H54 (cell line): ENCODE measurements at regions not wholly inside any gene's neighbourhood (a gene's known extent, or its start where the extent isn't known, plus 50 kb on each side); places are given as distances from the start of the nearest gene placed in this dataset.
"Not testable (repeated sequence)": the region's sequence is repeated elsewhere in the genome, so short reads cannot be mapped to it uniquely, and the experiment has no call there.

Experiments used
- DNase-seq: peaks from one replicate; pipeline ENCODE4 v3.0.0; 2011; ENCODE audit warnings: low spot score, mixed read lengths; ENCODE audit not compliant: insufficient read length
- FAIRE-seq: peaks from 3 replicates; lab custom pipeline; 2011; peaks lifted over from hg19 to GRCh38; lab: Jason Lieb, UNC
- POLR2A ChIP-seq: IDR thresholded peaks from 2 replicates; pipeline ENCODE4 v1.6.1; 2011; ENCODE audit warnings: low read depth, mild to moderate bottlenecking, low read length

- no peak for TF ChIP-seq POLR2A
- FAIRE-seq (no peak), DNase-seq (no peak)
Observed at GRCh38 chr17:36837195-36837938, 99.9 kb upstream of the LHX1 start.

GRCh38 chr17:36837939-36838272 lies 99.4 kb upstream of the LHX1 start:
- TF ChIP-seq POLR2A, result no peak
- DNase-seq (no peak), FAIRE-seq (no peak)

- no peak for DNase-seq
- no peak for TF ChIP-seq POLR2A
- no peak for FAIRE-seq
Observed at GRCh38 chr17:36839256-36839655, 98.0 kb upstream of the LHX1 start.

DNA sequence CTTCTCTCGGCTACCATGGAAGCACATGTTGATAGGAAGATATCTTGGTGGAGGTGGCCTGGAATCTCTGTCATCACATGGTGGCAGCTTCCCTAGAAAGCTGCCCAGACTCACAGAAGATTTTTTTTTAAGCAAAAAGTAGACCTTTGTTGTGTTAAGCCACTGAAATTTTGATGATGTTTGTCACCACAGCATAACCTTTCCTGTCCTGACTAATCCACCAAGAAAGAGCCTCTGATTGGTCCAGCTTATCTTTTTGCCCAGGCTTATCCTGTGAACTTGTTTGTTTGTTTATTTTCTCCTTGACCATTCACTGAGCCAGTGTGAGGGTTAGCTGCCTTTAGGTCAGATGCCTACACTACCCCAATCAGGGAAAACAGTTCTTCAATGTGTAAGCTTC lies 96.5 kb upstream of the LHX1 start:
- TF ChIP-seq POLR2A, result no peak
- DNase-seq, result no peak
- no peak for FAIRE-seq

GRCh38 chr17:36842231-36842819 lies 95.0 kb upstream of the LHX1 start:
- no peak for DNase-seq
- TF ChIP-seq POLR2A, result no peak
- no peak for FAIRE-seq

- no peak for TF ChIP-seq POLR2A
- no peak for FAIRE-seq
- no peak for DNase-seq
Observed at GRCh38 chr17:36842963-36843558, 94.2 kb upstream of the LHX1 start.

GRCh38 chr17:36844013-36844412 lies 93.3 kb upstream of the LHX1 start:
- FAIRE-seq, result no peak
- no peak for TF ChIP-seq POLR2A
- no peak for DNase-seq

- no peak for FAIRE-seq
- no peak for TF ChIP-seq POLR2A
- DNase-seq, result no peak
Observed at GRCh38 chr17:36844601-36845000, 92.7 kb upstream of the LHX1 start.

DNA sequence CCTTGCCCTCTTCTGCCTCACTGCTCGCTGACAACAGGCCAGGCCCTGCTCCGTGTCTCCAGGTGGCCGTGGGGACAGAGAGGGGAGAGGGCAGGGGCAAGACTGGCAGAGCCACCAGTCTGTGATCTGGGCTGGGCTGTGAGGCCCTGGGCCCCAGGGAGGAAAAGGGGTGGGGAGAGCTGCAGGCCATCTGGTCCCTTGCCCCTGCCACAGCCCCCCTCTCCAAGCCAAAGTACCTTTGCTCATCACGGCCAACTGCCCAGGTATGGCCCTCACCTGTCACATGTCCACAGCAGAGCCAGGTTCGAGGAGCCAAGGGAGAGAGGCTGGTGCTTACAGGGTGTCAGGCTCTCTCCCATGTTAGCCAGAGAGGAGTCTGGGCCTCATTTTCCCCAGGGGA lies 91.4 kb upstream of the LHX1 start:
- TF ChIP-seq POLR2A, result no peak
- DNase-seq (no peak), FAIRE-seq (no peak)

DNA sequence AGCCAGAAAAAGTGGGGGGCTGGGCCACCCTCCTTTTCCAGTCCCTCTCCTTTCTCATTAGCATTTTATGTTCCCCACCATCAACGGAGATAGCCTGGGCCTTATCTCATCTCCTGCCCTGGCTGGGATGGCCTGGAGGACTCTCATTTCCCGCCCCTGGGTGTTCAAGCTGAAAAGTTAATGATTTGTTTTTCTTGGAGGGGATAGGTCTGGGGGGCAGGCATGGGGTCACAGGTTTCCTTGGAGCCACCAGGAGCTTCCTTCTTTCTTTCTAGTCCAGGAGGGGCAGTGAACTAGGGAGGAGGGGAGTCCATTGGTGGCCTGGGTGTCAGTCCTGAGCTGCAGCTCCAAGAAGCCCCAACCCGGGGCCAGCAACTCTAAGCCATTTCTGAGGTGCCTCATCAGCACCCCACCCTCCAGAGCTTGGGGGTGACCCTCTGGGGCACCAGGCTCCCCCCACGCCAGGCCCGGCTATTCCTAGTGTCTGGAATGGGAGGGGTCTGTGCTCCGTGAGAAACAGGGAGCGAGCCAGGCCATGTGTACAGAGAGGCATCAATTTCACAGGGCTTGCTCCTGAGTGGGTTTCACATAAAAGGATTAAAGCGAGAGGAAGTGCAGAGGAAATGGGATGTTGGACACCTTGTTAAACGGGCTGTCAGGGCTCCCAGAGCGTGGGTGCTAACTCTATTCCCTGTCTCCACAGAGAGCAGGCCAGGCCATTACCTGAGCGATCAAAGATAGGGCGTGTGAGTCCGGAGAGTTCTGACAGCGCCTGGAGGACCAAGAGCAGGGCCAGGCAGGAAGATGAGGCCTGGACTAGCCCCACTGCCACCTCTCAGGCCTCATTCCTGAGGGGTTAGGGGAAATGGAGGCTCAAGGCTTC lies 90.6 kb upstream of the LHX1 start:
- FAIRE-seq (no peak), DNase-seq (no peak)
- TF ChIP-seq POLR2A, result no peak

DNA sequence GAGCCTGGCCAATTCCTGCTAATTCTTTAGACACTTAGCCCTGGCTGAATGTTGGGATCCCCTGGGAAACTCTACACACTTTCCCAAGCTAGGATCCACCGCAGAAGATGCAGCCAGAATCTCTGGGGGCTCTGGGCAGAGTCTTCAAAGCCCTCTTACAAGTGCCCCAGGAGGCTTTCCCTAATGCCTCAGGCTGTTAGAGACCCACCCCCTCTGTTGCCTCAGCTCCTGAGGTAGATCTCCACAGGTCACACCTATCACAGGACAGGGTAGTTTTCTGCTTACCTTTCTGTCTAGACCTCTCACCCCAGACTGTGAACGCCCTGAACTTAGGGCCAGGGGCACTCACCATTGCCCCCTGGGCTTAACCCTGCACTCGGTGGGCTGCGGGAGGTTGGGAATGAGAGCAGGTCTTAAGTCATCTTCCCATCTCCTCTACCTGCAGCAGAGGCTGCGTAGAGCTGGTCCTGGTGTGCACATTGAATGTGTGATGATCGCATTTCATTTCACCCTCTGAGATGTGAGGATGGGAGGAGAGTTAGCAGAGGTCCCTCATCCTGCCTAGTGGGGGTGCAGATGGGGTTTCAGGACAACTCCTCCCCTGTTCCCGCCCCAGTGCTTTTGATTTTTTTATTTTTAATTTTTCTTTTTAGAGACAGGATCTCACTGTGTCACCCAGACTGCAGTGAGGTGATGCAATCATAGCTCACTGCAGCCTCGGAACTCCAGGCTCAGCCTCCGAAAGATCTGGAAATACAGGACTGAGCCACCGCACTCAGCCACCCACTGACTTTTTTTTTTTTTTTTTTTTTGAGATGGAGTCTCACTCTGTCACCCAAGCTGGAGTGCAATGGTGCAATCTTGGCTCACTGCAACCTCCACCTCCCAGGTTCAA lies 89.0 kb upstream of the LHX1 start:
- no peak for DNase-seq
- no peak for FAIRE-seq
- no peak for TF ChIP-seq POLR2A

DNA sequence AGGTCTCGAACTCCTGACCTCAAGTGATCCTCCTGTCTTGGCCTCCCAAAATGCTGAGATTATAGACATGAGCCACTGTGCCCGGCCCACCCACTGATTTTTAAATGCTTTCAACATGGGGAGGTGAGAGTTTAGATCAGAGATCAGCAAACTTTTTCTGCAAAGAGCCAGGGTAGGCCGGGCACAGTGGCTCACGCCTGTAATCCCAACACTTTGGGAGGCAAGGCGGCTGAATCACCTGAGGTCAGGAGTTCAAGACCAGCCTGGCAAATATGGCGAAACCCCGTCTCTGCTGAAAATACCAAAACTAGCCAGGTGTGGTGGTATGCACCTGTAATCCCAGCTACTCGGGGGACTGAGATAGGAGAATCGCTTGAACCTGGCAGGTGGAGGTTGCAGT lies 88.3 kb upstream of the LHX1 start:
- not testable (repeated sequence) for DNase-seq, FAIRE-seq

- FAIRE-seq (no peak), DNase-seq (peak; percentile 40)
- TF ChIP-seq POLR2A, result no peak
Observed at GRCh38 chr17:36849871-36850348, 87.4 kb upstream of the LHX1 start.

DNA sequence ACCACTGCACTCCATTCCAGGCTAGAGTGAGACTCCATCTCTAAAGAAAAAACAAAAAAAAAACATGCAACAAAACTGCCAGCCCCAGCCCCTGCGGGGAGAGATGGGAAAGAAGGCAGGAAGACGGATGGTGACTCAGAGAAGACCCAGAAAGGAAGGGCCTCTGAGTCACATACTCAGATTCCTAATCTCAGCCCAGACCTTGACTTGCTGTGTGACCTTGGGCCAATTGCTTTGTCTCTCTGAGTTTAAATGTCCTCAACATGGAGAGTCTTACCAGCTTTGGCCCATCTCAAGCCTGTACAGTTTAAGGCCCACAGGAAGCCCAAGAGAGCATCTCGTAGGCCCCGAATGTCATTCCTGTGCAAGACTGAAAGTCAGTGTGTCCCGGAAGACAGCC lies 86.5 kb upstream of the LHX1 start:
- no peak for TF ChIP-seq POLR2A
- no peak for FAIRE-seq
- peak; percentile 81 for DNase-seq
